Mucosa of descending colon (tissue), 3 donors: ENCODE measurements at regions not wholly inside any gene's neighbourhood (a gene's known extent, or its start where the extent isn't known, plus 50 kb on each side); places are given as distances from the start of the nearest gene placed in this dataset.

ENCODE experiments used
- ATAC-seq: fragments of 200-7000 bp; cut with Tn5 transposase; one replicate; pipeline ENCODE4 v1.9.1; 2020; ENCODE audit warnings: mild to moderate bottlenecking, moderate library complexity
- DNase-seq, 3 donors: peaks; one replicate each; pipeline ENCODE4 v3.0.0-alpha.2; 2020
- H3K36me3 ChIP-seq: fragments of 200-600 bp; one replicate; pipeline ENCODE4 v1.8.0; 2021; ENCODE audit warnings: low read depth, mild to moderate bottlenecking
- H3K4me1 ChIP-seq: fragments of 200-600 bp; one replicate; pipeline ENCODE4 v1.8.0; 2021; ENCODE audit warnings: low read depth, mild to moderate bottlenecking
- H3K4me3 ChIP-seq: fragments of 200-600 bp; one replicate; pipeline ENCODE4 v1.8.0; 2021; ENCODE audit warnings: mild to moderate bottlenecking
- H3K9me3 ChIP-seq: fragments of 200-600 bp; one replicate; pipeline ENCODE4 v1.8.0; 2021; ENCODE audit warnings: mild to moderate bottlenecking
- intact Hi-C, 2 donors: fragments of 100-400 bp; cut with DNase I in 1 of 2; cut with micrococcal nuclease in 1 of 2; formaldehyde crosslinking; loops; one replicate each; pipeline versions ENCODE4 v1.11.0 to v1.11.1; 2022; cut with DNase I, micrococcal nuclease
- TF ChIP-seq, protein P1 (sequence below): fragments of 200-600 bp; IDR thresholded peaks from one replicate; pipeline ENCODE4 v1.8.0; 2022; ENCODE audit warnings: antibody characterized with exemption, mild to moderate bottlenecking
- donor health status: DM: no; HTN: no; CAD: no; lungs with moderate emphysema.
- donor health status: DM: no; HTN: no; CAD: no.
- donor health status: DM: no; HTN: yes; CAD: no.

DNA sequence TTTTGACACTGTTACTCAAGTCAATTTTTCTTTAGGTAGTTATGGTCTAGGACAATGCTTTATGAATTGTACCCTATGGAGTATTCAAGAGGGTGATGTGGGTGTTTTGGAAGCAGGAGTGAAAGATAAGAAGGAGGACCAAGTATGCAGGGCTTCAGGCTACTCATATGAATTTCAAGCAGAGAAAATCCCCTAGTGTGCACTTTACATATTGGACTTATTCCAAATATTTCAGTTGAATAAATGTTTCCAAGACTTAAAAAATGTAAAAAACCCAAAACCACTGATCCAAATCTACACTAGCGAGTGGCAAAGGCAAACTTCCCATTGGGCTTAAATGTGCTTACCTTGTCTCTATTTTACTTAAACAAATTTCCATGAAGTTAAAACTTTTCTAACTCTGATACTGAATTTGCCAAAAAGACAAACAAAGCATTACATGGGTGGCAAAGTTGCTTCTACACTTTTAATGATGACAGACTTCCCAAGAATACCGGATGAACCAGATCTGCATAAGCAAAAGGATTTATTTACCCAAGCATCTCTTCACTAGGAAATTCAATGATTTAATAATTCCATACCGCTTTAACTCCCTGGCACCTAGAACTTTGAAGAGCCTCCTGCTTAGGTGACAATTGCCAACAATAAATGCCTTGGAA is 1233.5 kb upstream of the NXPH2 start:
- TF ChIP-seq, protein P1, sequence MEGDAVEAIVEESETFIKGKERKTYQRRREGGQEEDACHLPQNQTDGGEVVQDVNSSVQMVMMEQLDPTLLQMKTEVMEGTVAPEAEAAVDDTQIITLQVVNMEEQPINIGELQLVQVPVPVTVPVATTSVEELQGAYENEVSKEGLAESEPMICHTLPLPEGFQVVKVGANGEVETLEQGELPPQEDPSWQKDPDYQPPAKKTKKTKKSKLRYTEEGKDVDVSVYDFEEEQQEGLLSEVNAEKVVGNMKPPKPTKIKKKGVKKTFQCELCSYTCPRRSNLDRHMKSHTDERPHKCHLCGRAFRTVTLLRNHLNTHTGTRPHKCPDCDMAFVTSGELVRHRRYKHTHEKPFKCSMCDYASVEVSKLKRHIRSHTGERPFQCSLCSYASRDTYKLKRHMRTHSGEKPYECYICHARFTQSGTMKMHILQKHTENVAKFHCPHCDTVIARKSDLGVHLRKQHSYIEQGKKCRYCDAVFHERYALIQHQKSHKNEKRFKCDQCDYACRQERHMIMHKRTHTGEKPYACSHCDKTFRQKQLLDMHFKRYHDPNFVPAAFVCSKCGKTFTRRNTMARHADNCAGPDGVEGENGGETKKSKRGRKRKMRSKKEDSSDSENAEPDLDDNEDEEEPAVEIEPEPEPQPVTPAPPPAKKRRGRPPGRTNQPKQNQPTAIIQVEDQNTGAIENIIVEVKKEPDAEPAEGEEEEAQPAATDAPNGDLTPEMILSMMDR: no peak
- no peaks in the 10 kb centered on the region for H3K9me3 ChIP-seq
- intact Hi-C loops: no loop called here
- H3K4me1 ChIP-seq: no peaks in the 10 kb centered on the region
- no peaks in the 10 kb centered on the region for H3K36me3 ChIP-seq
- ATAC-seq: no peak
- DNase-seq: no peak
- no peak overlapping the region for H3K4me3 ChIP-seq

DNA sequence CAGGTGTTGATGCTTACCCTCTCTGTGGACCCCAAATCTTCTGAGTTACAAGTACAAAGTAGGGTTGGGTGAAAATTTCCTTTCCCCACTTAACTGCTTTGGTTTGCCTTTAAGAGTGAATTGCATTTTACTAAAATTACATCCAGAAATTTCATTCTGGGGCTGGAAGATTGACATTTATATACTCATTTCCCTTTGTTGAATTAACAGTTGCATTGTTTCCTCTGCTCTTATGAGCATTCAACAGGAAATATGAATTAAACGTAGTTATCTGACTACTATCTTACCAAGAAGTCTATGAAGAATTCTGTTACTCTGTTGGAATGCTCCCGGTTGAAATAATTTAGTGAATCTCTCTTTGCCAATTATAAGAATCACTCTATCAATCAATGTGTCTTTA is 1231.1 kb upstream of the NXPH2 start:
- intact Hi-C loops: no loop called here
- TF ChIP-seq, protein P1: no peak
- no peak for ATAC-seq

DNA sequence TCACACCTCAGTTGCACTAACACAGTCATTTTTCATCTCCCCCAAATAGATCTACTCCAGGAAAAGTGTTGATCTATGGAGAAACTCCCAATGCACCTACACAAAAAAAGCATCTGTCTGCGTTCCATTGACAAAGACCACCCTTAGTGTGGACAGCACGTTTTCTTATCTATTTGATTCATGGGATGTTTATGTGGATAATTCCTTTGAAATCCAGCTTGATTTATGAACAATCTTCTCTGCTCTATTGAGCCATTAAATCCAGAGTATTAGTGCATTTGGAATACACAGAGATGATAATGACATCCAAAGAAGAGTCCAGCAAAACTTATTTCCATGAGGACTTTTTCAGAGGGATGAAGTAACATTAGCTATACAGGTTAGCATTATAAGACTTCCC is 1221.9 kb upstream of the NXPH2 start:
- Histone ChIP-seq H3K36me3 (no peaks in the 10 kb centered on the region), H3K4me1 (no peaks in the 10 kb centered on the region), H3K4me3 (no peak overlapping the region), H3K9me3 (no peaks in the 10 kb centered on the region)
- no peak for DNase-seq
- intact Hi-C loops: no loop called here
- no peak for ATAC-seq
- TF ChIP-seq, protein P1: no peak

More for the DNA sequence above, 1231.1 kb upstream of the NXPH2 start:
- no peak overlapping the region for H3K4me3 ChIP-seq
- no peaks in the 10 kb centered on the region for H3K9me3 ChIP-seq
- H3K4me1 ChIP-seq: no peaks in the 10 kb centered on the region
- H3K36me3 ChIP-seq: no peaks in the 10 kb centered on the region
- DNase-seq: no peak

DNA sequence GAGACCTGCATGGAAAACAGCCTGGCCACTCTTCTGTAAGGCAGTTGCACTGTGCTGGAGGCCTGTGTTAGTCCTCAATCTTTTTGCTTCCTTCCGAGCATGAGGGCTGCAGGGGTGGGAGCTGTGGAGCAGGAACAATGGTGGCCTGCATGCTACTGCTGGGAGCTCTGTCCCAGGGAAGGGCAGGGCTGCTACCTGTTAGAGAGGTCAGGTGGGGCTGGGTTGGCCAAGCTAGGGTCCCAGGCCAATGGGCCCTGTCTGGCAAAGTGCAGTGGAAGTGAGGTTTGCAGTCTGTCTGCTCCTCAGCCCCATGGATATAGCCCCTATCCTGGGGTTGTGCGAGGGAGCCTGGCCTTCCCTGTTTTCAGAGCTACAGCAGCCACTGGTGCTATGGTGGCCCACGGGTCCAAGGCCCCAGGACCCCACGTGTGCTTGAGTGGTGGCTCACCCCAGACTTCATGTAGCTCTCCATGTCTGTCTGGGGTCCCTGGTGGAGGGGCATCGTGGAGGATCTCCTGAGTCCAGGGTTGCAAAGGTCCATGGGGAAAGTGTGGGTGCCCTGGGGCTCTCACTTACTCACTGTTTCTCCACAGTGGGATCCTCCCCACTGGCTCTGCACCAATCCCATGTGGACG is 1212.6 kb upstream of the NXPH2 start:
- no peaks in the 10 kb centered on the region for H3K36me3 ChIP-seq
- intact Hi-C loops: no loop called here
- no peak overlapping the region for H3K4me3 ChIP-seq
- peak in 1 of 3 donors; percentile 17 for DNase-seq
- H3K9me3 ChIP-seq: no peaks in the 10 kb centered on the region
- ATAC-seq: no peak
- TF ChIP-seq, protein P1: no peak
- no peaks in the 10 kb centered on the region for H3K4me1 ChIP-seq

DNA sequence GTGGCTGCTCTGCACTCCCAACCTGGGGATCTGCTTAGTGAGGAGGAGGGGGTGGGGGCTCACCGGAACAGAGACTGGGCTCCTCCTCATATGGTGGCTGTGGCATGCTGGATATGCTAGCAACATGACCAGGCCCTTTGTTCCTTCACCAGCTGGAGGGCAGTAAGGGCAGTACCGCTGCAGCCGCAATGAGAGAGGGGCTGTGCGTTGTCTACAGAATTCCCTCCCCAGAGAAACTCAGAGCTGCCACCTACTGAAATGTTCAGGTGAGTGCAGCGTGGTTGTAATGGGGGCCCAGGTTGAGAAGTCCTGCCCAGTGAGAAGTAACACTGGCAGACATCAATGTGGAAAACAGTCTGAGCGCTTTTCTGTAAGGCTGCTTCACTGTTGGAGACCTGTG is 1211.9 kb upstream of the NXPH2 start:
- no peaks in the 10 kb centered on the region for H3K9me3 ChIP-seq
- H3K36me3 ChIP-seq: no peaks in the 10 kb centered on the region
- no peak overlapping the region for H3K4me3 ChIP-seq
- TF ChIP-seq, protein P1: no peak
- no peaks in the 10 kb centered on the region for H3K4me1 ChIP-seq
- intact Hi-C loops: no loop called here
- DNase-seq: no peak
- no peak for ATAC-seq
